H1 (cell line): ENCODE measurements at regions not wholly inside any gene's neighbourhood (a gene's known extent, or its start where the extent isn't known, plus 50 kb on each side); places are given as distances from the start of the nearest gene placed in this dataset.

Source experiments
- CTCF ChIA-PET: fragments of 300-600 bp; sonication (Branson Sonifier 250); formaldehyde crosslinking; loops from one replicate; lab custom pipeline; 2021; ENCODE audit not compliant: partially characterized antibody; lab: Charles Lee
- POLR2A ChIA-PET: fragments of 300-600 bp; sonication (Branson Sonifier 250); formaldehyde crosslinking; loops from one replicate; lab custom pipeline; 2021; ENCODE audit warnings: inconsistent platforms; ENCODE audit not compliant: partially characterized antibody; lab: Charles Lee
- DNase-seq, 2 experiments: peaks; one replicate each; pipeline versions ENCODE4 v3.0.0 to v3.0.0-alpha.2; 2010 to 2022; ENCODE audit warnings: low spot score in 2 of 2, low read depth in 1 of 2, mixed read lengths in 1 of 2
- FAIRE-seq: peaks from 2 replicates; lab custom pipeline; 2011; peaks lifted over from hg19 to GRCh38; lab: Jason Lieb, UNC
- H2AFZ ChIP-seq: 2 replicates; pipeline ENCODE4 v1.8.1; 2012; ENCODE audit warnings: low read length, inconsistent platforms
- H2AK5ac ChIP-seq: 2 replicates; pipeline ENCODE4 v1.6.1; 2013; ENCODE audit warnings: low read depth, low read length
- H2BK120ac ChIP-seq: replicated peaks from 2 replicates; pipeline ENCODE3; 2013; ENCODE audit warnings: low read depth, low read length, inconsistent platforms
- H2BK12ac ChIP-seq: 2 replicates; pipeline ENCODE4 v1.6.1; 2013; ENCODE audit warnings: low read depth, low read length
- H2BK15ac ChIP-seq: 2 replicates; pipeline ENCODE4 v1.6.1; 2013; ENCODE audit warnings: low read length
- H2BK20ac ChIP-seq: 2 replicates; pipeline ENCODE4 v1.6.1; 2013; ENCODE audit warnings: low read length
- H2BK5ac ChIP-seq: 2 replicates; pipeline ENCODE4 v1.6.1; 2013; ENCODE audit warnings: low read depth, low read length
- H3K14ac ChIP-seq: 2 replicates; pipeline ENCODE4 v1.6.1; 2013; ENCODE audit warnings: inconsistent platforms; ENCODE audit not compliant: insufficient read length
- H3K18ac ChIP-seq: 2 replicates; pipeline ENCODE4 v1.6.1; 2013; ENCODE audit warnings: low read length; ENCODE audit errors: extremely low read depth
- H3K23ac ChIP-seq: 2 replicates; pipeline ENCODE4 v1.6.1; 2013; ENCODE audit warnings: inconsistent platforms; ENCODE audit not compliant: insufficient read length
- H3K23me2 ChIP-seq: 2 replicates; pipeline ENCODE4 v1.6.1; 2013; ENCODE audit warnings: low read depth, low read length
- H3K27ac ChIP-seq: 2 replicates; pipeline ENCODE4 v1.6.1; 2011; ENCODE audit warnings: low read depth, low read length, inconsistent platforms
- H3K27me3 ChIP-seq, 4 experiments: replicated peaks in 1 of 4; 1 replicate in 1 of 4; 2 replicates in 3 of 4; pipeline versions ENCODE4 v1.6.1 to v1.8.1; 2011 to 2013; ENCODE audit warnings: low read length in 3 of 4, mild to moderate bottlenecking in 3 of 4, inconsistent platforms in 2 of 4, mixed read lengths in 2 of 4, moderate library complexity in 1 of 4; ENCODE audit not compliant: control insufficient read depth in 3 of 4, insufficient read depth in 3 of 4; ENCODE audit errors: extremely low read depth in 1 of 4
- H3K36me3 ChIP-seq, 4 experiments: 2 replicates each; pipeline versions ENCODE4 v1.6.1 to v1.8.1; 2011 to 2013; ENCODE audit warnings: mild to moderate bottlenecking in 4 of 4, low read length in 3 of 4, moderate library complexity in 2 of 4, control low read depth in 1 of 4, inconsistent platforms in 1 of 4; ENCODE audit not compliant: insufficient read depth in 4 of 4, control insufficient read depth in 2 of 4
- H3K4ac ChIP-seq: replicated peaks from 2 replicates; pipeline ENCODE3; 2013; ENCODE audit warnings: low read length, low read depth, mixed read lengths, inconsistent platforms; ENCODE audit not compliant: insufficient read length
- H3K4me1 ChIP-seq, 4 experiments: replicated peaks in 1 of 4; 1 replicate in 1 of 4; 2 replicates in 3 of 4; pipeline versions ENCODE4 v1.6.1 to v1.8.1; 2011 to 2013; ENCODE audit warnings: low read length in 3 of 4, inconsistent platforms in 2 of 4, mixed read lengths in 1 of 4; ENCODE audit not compliant: insufficient read depth in 4 of 4, control insufficient read depth in 3 of 4
- H3K4me2 ChIP-seq, 2 experiments: 2 replicates each; pipeline versions ENCODE4 v1.6.1 to v1.8.1; 2011 to 2013; ENCODE audit warnings: low read depth in 2 of 2, low read length in 2 of 2, control low read depth in 1 of 2, inconsistent platforms in 1 of 2, mild to moderate bottlenecking in 1 of 2; ENCODE audit not compliant: insufficient read depth in 1 of 2
- H3K4me3 ChIP-seq, 4 experiments: fragments of 200-600, 300-600 bp in 1 of 4; sonication (generic), shearing (Covaris generic), sonication (Bioruptor Twin) in 1 of 4; 2 replicates each; pipeline versions ENCODE4 v1.5.1 to v1.8.1; 2011 to 2016; ENCODE audit warnings: low read length in 4 of 4, low read depth in 3 of 4, control low read depth in 2 of 4, inconsistent platforms in 2 of 4, mild to moderate bottlenecking in 2 of 4, mixed read lengths in 1 of 4, moderate library complexity in 1 of 4; ENCODE audit not compliant: insufficient read depth in 2 of 4; ENCODE audit errors: extremely low read depth in 1 of 4
- H3K56ac ChIP-seq: replicated peaks from 2 replicates; pipeline ENCODE3; 2013; ENCODE audit warnings: low read depth, mild to moderate bottlenecking, mixed read lengths, low read length, inconsistent platforms; ENCODE audit not compliant: insufficient read length
- H3K79me1 ChIP-seq: 2 replicates; pipeline ENCODE4 v1.6.1; 2013; ENCODE audit warnings: low read depth, low read length, control low read depth
- H3K79me2 ChIP-seq, 2 experiments: 2 replicates each; pipeline versions ENCODE4 v1.6.1 to v1.8.1; 2012 to 2013; ENCODE audit warnings: low read length in 2 of 2, mild to moderate bottlenecking in 2 of 2, inconsistent platforms in 1 of 2; ENCODE audit not compliant: insufficient read depth in 2 of 2, control insufficient read depth in 1 of 2
- H3K9ac ChIP-seq, 4 experiments: replicated peaks in 1 of 4; 1 replicate in 1 of 4; 2 replicates in 3 of 4; pipeline versions ENCODE4 v1.6.1 to v1.8.1; 2011 to 2013; ENCODE audit warnings: low read depth in 3 of 4, low read length in 3 of 4, control low read depth in 2 of 4, mild to moderate bottlenecking in 2 of 4, moderate library complexity in 2 of 4, inconsistent platforms in 1 of 4; ENCODE audit errors: extremely low read depth in 1 of 4
- H3K9me3 ChIP-seq, 2 experiments: 2 replicates each; pipeline versions ENCODE4 v1.6.1 to v1.8.1; 2012 to 2013; ENCODE audit warnings: mild to moderate bottlenecking in 2 of 2, moderate library complexity in 2 of 2, control low read depth in 1 of 2, inconsistent platforms in 1 of 2, low read depth in 1 of 2, low read length in 1 of 2, mixed read lengths in 1 of 2; ENCODE audit not compliant: insufficient read depth in 2 of 2
- H4K20me1 ChIP-seq, 2 experiments: replicated peaks in 1 of 2; 2 replicates each; pipeline versions ENCODE3 to v1.8.1; 2011 to 2013; ENCODE audit warnings: inconsistent platforms in 2 of 2, low read length in 2 of 2, mild to moderate bottlenecking in 1 of 2; ENCODE audit not compliant: insufficient read depth in 2 of 2, control insufficient read depth in 1 of 2
- H4K5ac ChIP-seq: 2 replicates; pipeline ENCODE4 v1.6.1; 2013; ENCODE audit warnings: low read length, low read depth, mixed read lengths, inconsistent platforms; ENCODE audit not compliant: insufficient read length
- H4K8ac ChIP-seq: 2 replicates; pipeline ENCODE4 v1.8.0; 2013; ENCODE audit warnings: mild to moderate bottlenecking, moderate library complexity, low read length, inconsistent platforms; ENCODE audit not compliant: insufficient read depth; ENCODE audit errors: extremely low read depth
- H4K91ac ChIP-seq: replicated peaks from 2 replicates; pipeline ENCODE3; 2013; ENCODE audit warnings: low read length, mixed read lengths, inconsistent platforms; ENCODE audit not compliant: insufficient read length
- BACH1 ChIP-seq: IDR thresholded peaks from 2 replicates; pipeline ENCODE4 v1.6.1; 2012; ENCODE audit warnings: low read length, improper control_type of control experiment
- CTBP2 ChIP-seq: IDR thresholded peaks from 2 replicates; pipeline ENCODE4 v1.7.0; 2011; ENCODE audit warnings: borderline replicate concordance, mild to moderate bottlenecking, moderate library complexity, mixed read lengths, low read length; ENCODE audit not compliant: insufficient read depth, insufficient read length
- JUND ChIP-seq: IDR thresholded peaks from 2 replicates; pipeline ENCODE4 v1.6.1; 2011; ENCODE audit warnings: mild to moderate bottlenecking, improper control_type of control experiment, low read length
- RAD21 ChIP-seq, 2 experiments: IDR thresholded peaks in 1 of 2; conservative IDR thresholded peaks in 1 of 2; 2 replicates each; pipeline ENCODE4 v1.6.1; 2011; ENCODE audit warnings: low read depth in 2 of 2, low read length in 2 of 2, improper control_type of control experiment in 1 of 2, inconsistent platforms in 1 of 2, mild to moderate bottlenecking in 1 of 2, moderate library complexity in 1 of 2
- RBBP5 ChIP-seq: IDR thresholded peaks from 2 replicates; pipeline ENCODE4 v1.7.1; 2012; ENCODE audit warnings: low read depth, mild to moderate bottlenecking, inconsistent platforms, low read length, moderate library complexity, borderline replicate concordance
- SIRT6 ChIP-seq: IDR thresholded peaks from one replicate; pipeline ENCODE4 v1.7.1; 2012; ENCODE audit warnings: low read length, inconsistent platforms
- ZNF274 ChIP-seq: IDR thresholded peaks from 2 replicates; pipeline ENCODE4 v1.7.0; 2012; ENCODE audit warnings: low read length, borderline replicate concordance; ENCODE audit errors: extremely low read depth
- WGBS, 2 experiments: shearing (Covaris generic) in 1 of 2; methylation state at CpG; one replicate each; pipeline versions ENCODE4 v1.1.6 to v1.1.7; 2013 to 2015; ENCODE audit warnings: low lambda C conversion rate in 2 of 2, mixed read lengths in 2 of 2, inconsistent platforms in 1 of 2, low coverage in 1 of 2, missing lambda C conversion rate in 1 of 2; ENCODE audit not compliant: insufficient replicate concordance in 2 of 2, insufficient coverage in 1 of 2, insufficient read length in 1 of 2; ENCODE audit errors: extremely low coverage in 1 of 2, missing lambda C conversion rate in 1 of 2; 5-methylcytosine and 5-hydroxymethylcytosine counted together
- TF ChIP-seq, protein P1 (sequence below): IDR thresholded peaks from 2 replicates; pipeline ENCODE4 v1.6.1; 2012; ENCODE audit warnings: low read length, inconsistent platforms

DNA sequence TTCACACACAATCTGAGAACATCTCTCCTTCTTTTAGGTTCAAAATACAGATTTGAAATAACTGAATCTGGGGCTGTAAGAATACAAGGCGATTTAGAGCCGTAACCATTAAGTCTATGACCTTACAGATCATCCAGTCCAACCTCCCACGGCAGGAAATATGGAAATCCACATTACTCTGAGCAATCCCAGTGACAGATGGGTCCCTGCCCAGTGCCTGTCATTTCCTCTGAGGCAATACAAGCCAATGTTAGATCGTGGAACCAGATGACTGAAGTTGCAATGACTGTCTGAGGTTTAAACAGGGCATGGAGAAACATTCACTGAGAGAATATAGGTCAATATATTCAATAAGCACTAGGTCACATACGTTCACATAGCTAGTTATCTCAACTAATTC, 77.4 kb upstream of the OR5AK2 start:
- H2BK20ac ChIP-seq, result no peak overlapping the region
- no peak overlapping the region for H2BK12ac ChIP-seq
- no peak for FAIRE-seq
- no peak overlapping the region for H3K4me2 ChIP-seq
- H3K56ac ChIP-seq, result no peak overlapping the region
- H3K9ac ChIP-seq, result no peak overlapping the region
- no peaks in the 10 kb centered on the region for H3K4me1 ChIP-seq
- no peak overlapping the region for H2AK5ac ChIP-seq
- H3K14ac ChIP-seq, result no peak overlapping the region
- H4K8ac ChIP-seq, result no peak overlapping the region
- ChIA-PET CTCF (no interaction called here), POLR2A (no interaction called here)
- no peak overlapping the region for H3K4ac ChIP-seq
- no peaks in the 10 kb centered on the region for H3K79me2 ChIP-seq
- H3K23ac ChIP-seq, result no peak overlapping the region
- no peak overlapping the region for H3K18ac ChIP-seq
- no peaks in the 10 kb centered on the region for H3K79me1 ChIP-seq
- no peak overlapping the region for H2BK5ac ChIP-seq
- no peak overlapping the region for H3K27ac ChIP-seq
- DNase-seq, result no peak
- H4K5ac ChIP-seq, result no peak overlapping the region
- no peaks in the 10 kb centered on the region for H4K20me1 ChIP-seq
- H3K9me3 ChIP-seq, result peaks cover 5 to 19% of the 10 kb centered on the region in 2 experiments; a peak in 2 of 4 replicates
- no peaks in the 10 kb centered on the region for H3K23me2 ChIP-seq
- H2BK120ac ChIP-seq, result no peak overlapping the region
- H2AFZ ChIP-seq, result no peak overlapping the region
- no peaks in the 10 kb centered on the region for H3K36me3 ChIP-seq
- no peaks in the 10 kb centered on the region for H3K27me3 ChIP-seq
- WGBS, 2 experiments, result 72% methylated on average over 5 of the region's 5 CpGs; no CpG with 5 or more reads in 1 of the 2 experiments
- H4K91ac ChIP-seq, result no peak overlapping the region
- TF ChIP-seq JUND, result no peak
- TF ChIP-seq RAD21 (IDR thresholded peaks at IDR 0.05 in 1 of 2, conservative IDR thresholded peaks at IDR 0.05 in 1 of 2; ENCODE audit: low read depth in 2 of 2, low read length in 2 of 2), result no peak
- no peak for TF ChIP-seq RBBP5
- no peak for TF ChIP-seq BACH1
- no peak for TF ChIP-seq CTBP2
- no peak for TF ChIP-seq ZNF274
- no peak for TF ChIP-seq SIRT6
- TF ChIP-seq, protein P1, sequence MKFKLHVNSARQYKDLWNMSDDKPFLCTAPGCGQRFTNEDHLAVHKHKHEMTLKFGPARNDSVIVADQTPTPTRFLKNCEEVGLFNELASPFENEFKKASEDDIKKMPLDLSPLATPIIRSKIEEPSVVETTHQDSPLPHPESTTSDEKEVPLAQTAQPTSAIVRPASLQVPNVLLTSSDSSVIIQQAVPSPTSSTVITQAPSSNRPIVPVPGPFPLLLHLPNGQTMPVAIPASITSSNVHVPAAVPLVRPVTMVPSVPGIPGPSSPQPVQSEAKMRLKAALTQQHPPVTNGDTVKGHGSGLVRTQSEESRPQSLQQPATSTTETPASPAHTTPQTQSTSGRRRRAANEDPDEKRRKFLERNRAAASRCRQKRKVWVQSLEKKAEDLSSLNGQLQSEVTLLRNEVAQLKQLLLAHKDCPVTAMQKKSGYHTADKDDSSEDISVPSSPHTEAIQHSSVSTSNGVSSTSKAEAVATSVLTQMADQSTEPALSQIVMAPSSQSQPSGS, result no peak
- no peak overlapping the region for H3K4me3 ChIP-seq
- H2BK15ac ChIP-seq, result no peak overlapping the region
